Vagina (tissue), 2 donors: ENCODE measurements at regions not wholly inside any gene's neighbourhood (a gene's known extent, or its start where the extent isn't known, plus 50 kb on each side); places are given as distances from the start of the nearest gene placed in this dataset.

Source experiments
- CTCF ChIP-seq, 3 experiments: fragments of 450-650 bp in 2 of 3; fragments of 200-600 bp in 1 of 3; sonication (generic) in 1 of 3; IDR thresholded peaks; one replicate each; pipeline ENCODE4 v1.5.1; 2017 to 2019; ENCODE audit warnings: antibody characterized with exemption in 3 of 3, mild to moderate bottlenecking in 2 of 3, moderate library complexity in 2 of 3
- POLR2A ChIP-seq, 2 donors: fragments of 450-650 bp; IDR thresholded peaks; one replicate each; pipeline ENCODE4 v1.6.1; 2017; ENCODE audit warnings: antibody characterized with exemption in 2 of 2, mild to moderate bottlenecking in 2 of 2, moderate library complexity in 2 of 2
- POLR2AphosphoS5 ChIP-seq, 2 donors: sonication (generic); formaldehyde crosslinking; IDR thresholded peaks; one replicate each; pipeline ENCODE4 v1.9.0; 2017; ENCODE audit warnings: antibody characterized with exemption in 2 of 2, mild to moderate bottlenecking in 2 of 2, low read depth in 1 of 2; ENCODE audit not compliant: insufficient read depth in 1 of 2

DNA sequence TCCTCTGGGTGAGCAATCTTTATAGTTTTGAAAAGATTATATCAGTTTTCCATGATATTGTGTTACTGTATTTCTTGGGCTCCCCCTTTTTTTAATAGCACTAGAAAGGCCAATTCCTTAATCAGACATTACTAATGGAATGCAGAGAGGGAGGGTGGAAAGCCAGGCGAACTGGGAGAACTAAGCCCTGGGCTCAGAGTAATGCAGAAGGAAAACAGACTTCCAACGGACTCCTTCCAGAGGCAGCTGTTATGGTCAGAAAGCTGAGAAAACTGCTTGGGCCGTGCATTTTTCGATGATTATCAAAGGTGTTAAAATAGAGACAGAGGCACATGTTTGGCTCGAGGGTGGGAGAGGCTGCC is 206.3 kb downstream of the FOXD2 start:
- TF ChIP-seq CTCF (IDR thresholded peaks at IDR 0.05) (no peak), POLR2A (IDR thresholded peaks at IDR 0.05) (no peak), POLR2AphosphoS5 (IDR thresholded peaks at IDR 0.05; ENCODE audit: insufficient read depth in 1 of 2, low read depth in 1 of 2) (no peak)
